RWPE1 (cell line): ENCODE measurements at regions not wholly inside any gene's neighbourhood (a gene's known extent, or its start where the extent isn't known, plus 50 kb on each side); places are given as distances from the start of the nearest gene placed in this dataset.

Experiments
- CTCF ChIA-PET: fragments of 350-600 bp; sonication (Branson Sonifier 250); formaldehyde crosslinking; extraction: SDS; loops from one replicate; lab custom pipeline; 2021; lab: Yijun Ruan, JAX
- POLR2A ChIA-PET: fragments of 400-600 bp; formaldehyde crosslinking; extraction: SDS; loops from one replicate; lab custom pipeline; 2020; ENCODE audit warnings: antibody characterized with exemption; ENCODE audit not compliant: low non-redundant PET; lab: Yijun Ruan, JAX
- DNase-seq: peaks from one replicate; pipeline ENCODE4 v3.0.0; 2012; ENCODE audit warnings: low spot score
- H3K27ac ChIP-seq: fragments of 450-650 bp; 2 replicates; pipeline ENCODE4 v1.5.1; 2017
- TF ChIP-seq, protein P1 (sequence below): fragments of 450-650 bp; conservative IDR thresholded peaks from 2 replicates; pipeline ENCODE4 v1.5.1; 2017; ENCODE audit warnings: low read depth, mild to moderate bottlenecking

DNA sequence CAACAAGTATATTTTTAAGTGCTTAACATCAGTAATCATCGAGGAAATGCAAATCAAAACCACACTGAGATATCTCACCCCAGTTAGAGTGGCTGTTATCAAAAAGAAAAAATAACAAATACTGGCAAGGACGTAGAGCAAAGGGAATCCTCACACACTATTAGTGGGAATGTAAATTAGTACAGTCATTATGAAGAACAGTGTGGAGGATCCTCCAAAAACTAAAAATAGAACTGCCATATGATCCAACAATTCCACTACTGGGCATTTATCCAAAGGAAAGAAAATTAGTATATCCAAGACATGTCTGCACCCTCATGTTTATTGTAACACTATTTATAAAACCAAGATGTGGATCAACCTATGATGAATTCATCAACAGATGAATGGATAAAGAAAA, 149.0 kb upstream of the PWP1 start:
- no peak overlapping the region for H3K27ac ChIP-seq
- TF ChIP-seq, protein P1, sequence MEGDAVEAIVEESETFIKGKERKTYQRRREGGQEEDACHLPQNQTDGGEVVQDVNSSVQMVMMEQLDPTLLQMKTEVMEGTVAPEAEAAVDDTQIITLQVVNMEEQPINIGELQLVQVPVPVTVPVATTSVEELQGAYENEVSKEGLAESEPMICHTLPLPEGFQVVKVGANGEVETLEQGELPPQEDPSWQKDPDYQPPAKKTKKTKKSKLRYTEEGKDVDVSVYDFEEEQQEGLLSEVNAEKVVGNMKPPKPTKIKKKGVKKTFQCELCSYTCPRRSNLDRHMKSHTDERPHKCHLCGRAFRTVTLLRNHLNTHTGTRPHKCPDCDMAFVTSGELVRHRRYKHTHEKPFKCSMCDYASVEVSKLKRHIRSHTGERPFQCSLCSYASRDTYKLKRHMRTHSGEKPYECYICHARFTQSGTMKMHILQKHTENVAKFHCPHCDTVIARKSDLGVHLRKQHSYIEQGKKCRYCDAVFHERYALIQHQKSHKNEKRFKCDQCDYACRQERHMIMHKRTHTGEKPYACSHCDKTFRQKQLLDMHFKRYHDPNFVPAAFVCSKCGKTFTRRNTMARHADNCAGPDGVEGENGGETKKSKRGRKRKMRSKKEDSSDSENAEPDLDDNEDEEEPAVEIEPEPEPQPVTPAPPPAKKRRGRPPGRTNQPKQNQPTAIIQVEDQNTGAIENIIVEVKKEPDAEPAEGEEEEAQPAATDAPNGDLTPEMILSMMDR, result no peak
- DNase-seq, result no peak
- CTCF ChIA-PET, result no interaction called here
- POLR2A ChIA-PET, result no interaction called here

DNA sequence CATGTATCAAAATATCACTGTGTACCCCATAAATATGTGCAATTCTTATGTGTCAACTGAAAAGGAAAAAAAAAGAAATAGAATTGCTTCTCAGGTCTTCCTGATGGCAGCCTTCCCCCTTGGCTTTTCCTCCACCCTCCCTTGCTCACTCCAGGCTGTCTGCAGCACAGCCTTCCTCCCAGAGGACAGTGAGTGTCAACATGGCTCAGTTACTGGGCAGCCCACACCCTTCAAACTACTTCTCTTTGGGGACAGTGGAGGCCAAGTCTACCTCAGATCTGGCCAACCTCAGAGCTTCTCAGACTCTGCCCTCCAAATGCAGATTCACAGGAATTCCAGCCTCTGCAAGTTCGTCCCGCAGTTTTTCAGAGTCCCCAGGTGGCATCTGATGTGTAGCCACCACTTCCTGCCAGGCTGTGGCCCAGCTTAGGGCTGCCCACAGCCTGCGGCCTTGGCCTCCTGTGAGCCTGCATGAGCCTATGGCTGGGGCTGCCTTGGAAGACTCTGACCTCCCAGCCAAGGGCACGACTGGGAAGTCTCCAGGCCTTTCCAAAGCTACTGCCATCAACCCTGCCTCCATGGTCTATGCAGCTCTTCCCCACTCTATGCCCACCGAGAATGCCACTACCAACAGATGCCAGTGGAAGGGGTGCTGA, 148.0 kb upstream of the PWP1 start:
- TF ChIP-seq, protein P1, result no peak
- CTCF ChIA-PET, result interaction anchor here (0.7 kb wide), 1 partner anchor 402 kb away, joined by 4 read pairs; no protein-coding TSS in a partner anchor
- POLR2A ChIA-PET, result no interaction called here
- no peak overlapping the region for H3K27ac ChIP-seq
- DNase-seq, result no peak

DNA sequence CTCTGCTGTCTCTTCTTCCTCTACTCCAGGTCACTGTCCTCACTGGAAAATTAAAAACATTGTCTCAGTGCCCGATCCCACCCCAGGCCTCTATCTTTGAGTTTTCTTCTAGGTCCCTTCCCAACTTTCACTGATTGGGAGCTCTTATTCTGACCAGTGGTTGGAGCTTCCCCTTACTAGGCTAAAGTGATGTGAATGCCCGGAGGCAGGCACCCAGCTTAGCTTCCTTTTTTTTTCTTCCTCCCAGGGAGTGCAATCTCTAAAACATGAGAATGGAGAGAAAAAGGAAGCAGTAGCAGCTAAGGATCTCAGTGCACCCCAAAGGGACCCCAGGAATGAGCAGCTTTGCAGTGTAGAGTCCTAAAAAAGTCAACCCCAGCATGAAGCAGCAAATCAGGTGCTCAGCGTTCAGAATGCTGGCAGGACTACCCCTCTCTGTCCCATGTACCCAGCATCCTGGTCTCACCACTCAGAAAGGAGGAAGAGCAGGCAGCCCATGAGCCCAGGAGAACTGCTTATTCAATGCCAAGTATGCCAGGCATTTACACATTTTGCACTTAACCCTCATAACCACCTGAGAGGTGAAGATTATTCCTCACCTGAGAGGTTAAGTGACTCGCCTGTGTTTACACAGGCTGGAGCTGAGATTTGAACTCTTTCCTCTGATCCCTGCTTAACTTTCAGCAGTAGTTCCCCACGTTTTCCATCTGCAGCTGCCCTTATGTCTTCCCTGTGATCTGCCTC, 146.2 kb upstream of the PWP1 start:
- CTCF ChIA-PET, result interaction anchor here (0.7 kb wide), 1 partner anchor 11 kb away, joined by 3 read pairs; no protein-coding TSS in a partner anchor
- POLR2A ChIA-PET, result no interaction called here
- H3K27ac ChIP-seq, result no peak overlapping the region
- TF ChIP-seq, protein P1, result no peak
- DNase-seq, result no peak

DNA sequence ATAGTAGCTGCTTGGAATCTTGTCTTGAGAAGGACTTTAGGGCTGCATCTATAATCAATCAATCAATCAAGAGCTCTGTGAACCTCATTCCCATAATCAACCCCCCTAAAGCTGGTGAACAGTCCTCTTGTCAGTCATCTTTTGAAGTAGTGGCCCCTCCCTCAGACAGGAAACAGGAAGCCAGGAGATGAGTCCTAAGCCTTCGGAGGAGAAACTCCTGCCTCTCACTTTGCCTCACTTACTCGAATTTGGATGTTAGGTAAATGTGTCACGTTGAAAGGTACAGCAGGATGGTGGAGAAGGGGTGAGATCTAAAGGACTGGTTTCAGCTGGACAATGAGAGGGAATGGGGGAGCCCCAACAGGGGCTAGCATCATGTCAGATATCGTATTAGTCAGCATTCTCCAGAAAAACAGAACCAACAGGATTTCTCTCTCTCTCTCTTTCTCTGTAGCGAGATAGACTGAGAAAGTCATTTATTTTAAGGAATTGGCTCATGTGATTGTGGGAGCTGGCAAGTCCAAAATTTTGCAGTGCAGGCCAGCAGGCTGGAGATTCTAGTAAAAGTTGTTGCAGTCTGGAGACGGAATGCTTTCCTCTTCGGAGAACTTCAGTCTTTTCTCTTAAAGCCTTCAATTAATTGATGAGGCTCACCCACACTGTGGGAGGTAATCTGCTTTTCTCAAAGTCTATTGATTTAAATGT, 144.4 kb upstream of the PWP1 start:
- H3K27ac ChIP-seq, result no peak overlapping the region
- DNase-seq, result no peak
- ChIA-PET POLR2A (no interaction called here), CTCF (no interaction called here)
- TF ChIP-seq, protein P1, result no peak

DNA sequence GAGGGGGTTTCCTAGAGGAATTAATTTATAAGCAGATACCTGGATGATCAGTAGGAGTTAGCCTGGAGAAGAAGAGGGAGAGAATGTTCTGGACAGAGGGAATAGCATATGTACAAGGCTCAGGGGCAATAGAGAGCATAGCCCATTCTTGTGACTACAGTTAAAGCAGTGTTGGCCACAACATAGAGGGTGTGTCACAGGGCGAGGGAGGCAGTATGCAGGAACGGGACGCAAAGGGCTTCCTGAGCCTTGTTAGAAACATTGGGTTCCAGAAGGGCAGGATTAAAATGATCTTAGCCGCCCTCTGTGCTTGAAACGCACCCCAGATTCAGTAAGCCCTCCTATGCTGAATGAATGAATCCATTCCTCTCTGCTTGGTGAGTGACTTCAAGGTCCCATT, 142.2 kb upstream of the PWP1 start:
- TF ChIP-seq, protein P1, result no peak
- DNase-seq, result no peak
- H3K27ac ChIP-seq, result no peak overlapping the region
- CTCF ChIA-PET, result no interaction called here
- POLR2A ChIA-PET, result no interaction called here

DNA sequence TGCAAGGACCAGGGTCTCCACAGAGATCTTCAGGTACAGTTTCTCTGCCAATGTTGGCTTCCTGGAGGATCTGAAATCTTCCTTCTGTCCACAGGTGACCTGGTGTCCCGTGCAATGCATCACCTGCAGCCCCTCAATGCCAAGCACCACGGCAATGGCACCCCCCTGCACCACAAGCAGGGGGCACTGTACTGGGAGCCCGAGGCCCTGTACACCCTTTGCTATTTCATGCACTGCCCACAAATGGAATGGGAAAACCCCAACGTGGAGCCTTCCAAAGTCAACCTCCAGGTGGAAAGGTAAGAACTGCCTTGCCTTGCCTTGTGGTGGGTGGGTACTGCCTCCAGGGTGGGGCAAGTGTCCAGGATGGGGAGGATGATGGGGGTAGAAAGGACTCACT, 141.8 kb upstream of the PWP1 start:
- H3K27ac ChIP-seq, result no peak overlapping the region
- CTCF ChIA-PET, result no interaction called here
- POLR2A ChIA-PET, result no interaction called here
- TF ChIP-seq, protein P1, result no peak
- DNase-seq, result no peak
